Stimulated activated CD4-positive, alpha-beta T cell treated with anti-CD3 and anti-CD28 coated beads, Interleukin-2, amount 100 ng/mL, for 4 hours (primary cell): ENCODE measurements at regions not wholly inside any gene's neighbourhood (a gene's known extent, or its start where the extent isn't known, plus 50 kb on each side); places are given as distances from the start of the nearest gene placed in this dataset.

Experiments used
- DNase-seq: peaks from one replicate; pipeline ENCODE4 v3.0.0-alpha.2; 2020; ENCODE audit warnings: low read depth

DNA sequence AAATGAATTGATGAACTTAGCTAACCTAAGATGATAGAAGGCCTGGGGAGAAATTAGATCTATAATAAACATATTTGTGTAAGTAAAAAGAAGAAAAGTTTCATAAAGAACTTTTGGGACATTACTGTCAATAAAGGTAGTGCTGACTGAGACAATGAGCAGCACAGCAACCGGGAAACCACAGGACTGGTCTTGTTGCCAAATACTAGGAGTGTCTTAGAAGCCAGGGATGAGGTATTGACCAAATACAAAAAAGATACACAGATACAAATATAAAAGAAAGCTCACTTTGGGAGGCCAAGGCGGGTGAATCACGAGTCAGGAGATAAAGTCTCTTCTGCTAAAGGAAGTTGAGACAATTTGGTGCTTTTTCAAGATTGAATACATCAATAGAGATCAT is 362.4 kb upstream of the ZNF385D start:
- DNase-seq, result no peak

DNA sequence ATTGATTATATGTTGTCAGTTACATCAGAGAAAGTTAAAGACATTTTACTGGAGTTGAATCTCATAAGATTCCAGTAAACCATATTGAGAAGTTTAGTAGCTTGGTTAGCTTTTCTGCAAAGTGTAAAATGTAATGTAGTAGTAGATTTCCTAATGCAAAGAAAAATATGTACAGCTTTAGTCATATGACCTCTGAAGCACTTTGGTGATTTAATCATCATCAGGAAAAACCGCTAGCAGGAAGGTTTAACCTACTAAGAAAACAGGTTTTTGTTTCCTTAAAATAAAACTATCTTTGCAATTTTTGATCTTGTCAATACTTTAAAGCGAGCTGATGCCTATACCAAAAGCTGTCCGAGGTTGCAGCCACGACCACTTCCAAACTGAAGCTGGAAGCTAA is 364.6 kb upstream of the ZNF385D start:
- DNase-seq, result no peak

DNA sequence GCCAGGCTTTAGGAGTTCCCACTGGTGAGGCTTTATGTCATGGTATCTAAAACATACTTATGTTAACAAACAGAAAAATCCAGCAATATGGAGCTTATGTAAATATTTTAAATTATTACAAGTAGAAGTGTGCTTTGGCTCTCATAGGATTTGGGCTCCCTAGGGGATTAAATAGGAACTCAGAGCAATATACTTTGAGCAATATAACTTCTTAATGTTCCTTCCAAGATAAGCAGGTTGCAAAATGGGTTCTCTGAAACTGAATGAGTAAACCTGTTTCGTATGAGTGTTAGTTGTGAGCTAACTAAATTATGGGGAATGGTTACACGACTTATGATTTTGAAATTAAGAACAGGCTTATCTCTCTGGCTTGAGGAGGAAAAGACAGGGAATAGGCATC is 366.1 kb upstream of the ZNF385D start:
- DNase-seq, result no peak

DNA sequence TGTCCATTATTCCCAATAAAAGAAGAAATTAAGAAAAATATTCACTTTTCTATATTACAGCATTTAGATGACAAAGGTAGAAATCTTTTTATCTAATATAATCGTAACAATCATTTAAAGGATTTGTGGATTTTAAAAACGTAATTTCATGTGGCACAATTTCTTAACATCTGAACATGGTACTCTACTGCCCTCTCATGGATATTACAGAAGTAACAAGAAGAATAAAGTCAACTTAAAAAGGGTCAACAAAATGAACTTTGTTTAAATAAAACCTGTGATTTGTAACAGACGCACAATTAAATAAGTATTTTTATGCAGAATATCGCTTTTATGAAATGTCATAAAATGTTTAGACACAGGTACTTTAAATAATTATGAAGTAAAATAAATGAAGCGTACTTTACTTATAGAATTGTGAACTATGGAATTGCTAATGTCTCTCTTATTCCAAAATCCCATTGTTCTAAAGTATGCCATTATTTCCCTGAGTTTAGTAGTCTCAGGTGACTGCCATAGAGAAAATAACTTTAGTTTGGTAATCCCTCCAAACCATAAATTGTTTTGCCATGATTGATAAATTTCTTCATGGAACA is 366.8 kb upstream of the ZNF385D start:
- no peak for DNase-seq

DNA sequence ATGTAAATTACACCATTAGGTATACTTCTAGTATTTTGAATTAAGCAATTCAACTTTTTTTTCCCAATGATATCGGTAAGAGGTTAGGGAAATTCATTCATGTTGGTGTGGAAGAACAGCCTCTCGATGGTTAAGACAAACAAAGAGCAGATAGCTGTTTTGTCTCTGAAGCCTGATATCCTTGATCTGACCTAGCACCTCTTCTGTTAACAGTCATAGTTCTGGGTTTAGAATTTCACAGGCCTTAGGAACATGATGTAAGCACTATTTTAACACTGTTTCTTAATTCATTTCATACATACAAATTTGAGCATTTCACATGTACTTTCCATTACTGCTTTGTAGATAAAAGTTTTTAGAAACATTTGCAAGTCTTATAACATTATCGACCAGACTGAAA is 367.5 kb upstream of the ZNF385D start:
- no peak for DNase-seq

DNA sequence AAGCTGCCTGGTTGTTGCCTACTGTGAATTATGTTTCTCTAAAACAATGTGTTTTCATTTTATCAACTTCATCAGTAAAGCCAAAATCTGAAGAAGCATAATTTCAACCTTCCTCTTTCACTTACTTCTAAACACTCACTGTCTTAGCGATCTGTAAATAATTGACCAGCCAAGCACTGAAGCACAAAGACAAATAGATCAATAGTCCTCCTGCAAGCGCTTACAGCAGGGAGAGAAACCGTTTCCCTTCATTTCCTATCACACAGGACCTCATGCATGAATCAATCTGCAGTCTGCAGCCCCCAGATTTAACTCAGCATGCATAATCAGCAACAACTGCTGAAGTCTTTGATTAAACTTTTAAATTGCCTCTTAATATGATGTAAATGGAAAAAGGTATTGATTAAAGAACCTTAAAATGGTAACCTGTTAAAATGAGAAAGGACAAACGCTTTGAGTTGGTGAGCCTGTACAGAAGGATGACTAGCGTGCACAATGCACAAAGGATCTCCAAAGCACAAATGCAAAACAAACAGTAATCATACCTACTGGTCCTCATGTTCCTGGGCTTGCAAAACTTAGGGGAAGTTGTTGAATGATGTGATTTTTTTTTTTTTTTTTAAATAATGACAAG is 370.2 kb upstream of the ZNF385D start:
- no peak for DNase-seq

DNA sequence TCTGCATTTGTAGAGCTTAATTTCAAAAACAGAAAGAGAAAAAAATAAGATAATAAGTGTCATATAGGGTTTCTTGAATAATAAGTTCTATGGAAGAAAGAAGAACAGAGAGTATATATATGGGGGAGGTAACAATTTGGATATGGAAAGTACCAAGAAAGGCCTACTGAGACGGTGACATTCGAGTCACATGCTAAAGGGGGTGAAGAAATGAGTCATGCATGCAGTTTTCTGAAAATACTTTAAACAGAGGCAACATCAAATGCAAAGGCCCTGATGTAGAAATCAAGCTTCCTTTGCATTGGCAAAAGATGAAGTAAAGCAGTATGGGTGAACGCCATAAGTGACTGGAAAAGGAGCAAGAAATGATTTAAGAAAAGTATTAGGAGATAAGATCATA is 371.6 kb upstream of the ZNF385D start:
- DNase-seq, result no peak

DNA sequence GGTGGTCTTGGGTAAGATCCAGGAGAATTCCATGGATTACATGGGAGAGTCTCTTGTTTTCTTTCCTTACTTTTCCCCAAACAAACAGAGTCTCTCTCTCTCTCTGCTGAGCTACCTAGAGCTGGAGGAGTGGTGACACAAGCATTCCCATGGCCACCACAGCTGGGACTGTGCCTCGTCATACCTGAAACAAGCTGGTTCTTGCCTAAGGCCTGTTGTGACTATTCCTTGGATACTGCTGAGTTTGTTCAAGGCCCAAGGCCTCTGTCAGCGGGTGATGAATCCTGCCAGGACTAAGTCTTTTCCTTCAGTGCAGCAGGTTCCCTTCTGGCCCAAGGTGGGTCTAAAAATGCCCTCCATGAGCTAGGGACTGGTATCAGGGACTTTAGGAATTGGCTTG is 378.1 kb upstream of the ZNF385D start:
- no peak for DNase-seq

DNA sequence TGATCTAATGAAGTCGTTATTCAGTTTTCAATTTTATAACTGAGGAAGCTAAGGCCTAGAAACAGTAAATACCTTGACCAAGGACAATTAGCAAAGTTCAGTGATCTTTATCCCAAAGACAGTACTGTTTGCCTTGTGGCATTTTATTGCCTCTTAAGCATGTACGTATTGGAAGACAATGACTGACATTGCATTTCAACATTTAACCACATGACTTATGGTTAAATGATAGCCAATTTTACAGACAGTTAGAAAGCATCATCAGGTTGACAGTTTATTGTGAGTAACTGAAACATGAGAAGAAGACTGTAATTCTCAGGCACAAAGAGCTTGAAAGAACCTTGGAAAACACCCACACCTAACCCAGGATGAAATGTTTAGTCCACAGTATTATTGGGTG is 390.8 kb upstream of the ZNF385D start:
- DNase-seq, result no peak

DNA sequence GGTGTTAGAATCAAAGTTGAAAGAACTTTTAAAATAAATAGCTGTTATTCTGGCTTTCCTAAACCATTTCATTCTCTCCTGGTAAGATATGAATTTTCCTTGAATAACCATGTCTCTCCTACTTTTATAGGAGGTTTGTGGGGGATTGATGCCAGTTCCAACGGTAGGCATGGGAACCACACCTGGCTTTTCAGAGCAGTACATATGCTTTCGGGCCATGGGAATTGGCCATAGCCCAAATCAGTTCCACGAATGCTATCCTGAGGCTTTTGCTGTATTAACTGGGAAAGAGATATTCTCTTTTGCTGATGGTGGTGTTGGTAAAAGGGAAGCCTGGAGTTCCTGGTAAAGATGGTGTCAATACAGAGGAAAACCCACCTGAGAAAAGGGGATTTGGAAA is 396.2 kb upstream of the ZNF385D start:
- DNase-seq, result no peak

DNA sequence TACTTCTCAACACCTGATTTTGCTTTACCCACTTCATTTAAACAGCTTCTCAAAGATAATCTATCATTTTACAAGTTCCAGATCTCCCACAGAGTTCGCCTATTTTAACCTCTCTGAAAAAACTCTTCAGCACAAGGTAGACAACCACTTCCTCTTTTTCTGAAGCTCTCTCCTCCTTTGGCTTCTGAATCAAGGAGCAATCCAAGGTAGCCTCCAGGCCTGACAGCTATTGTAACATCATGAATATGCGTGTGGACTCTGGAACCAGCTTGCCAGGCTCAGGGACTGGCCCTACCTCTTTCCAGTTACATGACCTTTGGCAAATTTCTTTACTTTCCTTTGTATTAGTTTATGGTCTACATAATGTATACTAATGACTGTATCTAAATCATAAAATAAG is 405.9 kb upstream of the ZNF385D start:
- no peak for DNase-seq

DNA sequence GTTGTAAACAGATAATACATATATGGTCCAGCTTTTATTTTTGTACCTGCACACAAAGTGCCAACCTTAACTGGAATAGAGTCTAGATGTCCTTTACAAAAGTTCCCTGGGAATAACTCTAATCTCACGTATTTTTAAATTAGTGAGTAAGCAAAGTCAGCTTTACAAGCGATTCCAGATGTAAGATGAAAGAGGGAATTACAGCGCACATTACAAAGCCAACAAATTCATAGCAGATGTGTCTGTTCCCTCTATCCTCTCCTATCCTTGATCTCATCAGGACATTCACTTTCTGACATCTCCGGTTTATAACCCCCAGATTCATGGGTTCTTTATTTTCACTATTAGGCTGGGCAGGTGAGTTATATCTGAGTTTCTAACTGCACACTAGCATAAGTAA is 406.8 kb upstream of the ZNF385D start:
- DNase-seq, result no peak

DNA sequence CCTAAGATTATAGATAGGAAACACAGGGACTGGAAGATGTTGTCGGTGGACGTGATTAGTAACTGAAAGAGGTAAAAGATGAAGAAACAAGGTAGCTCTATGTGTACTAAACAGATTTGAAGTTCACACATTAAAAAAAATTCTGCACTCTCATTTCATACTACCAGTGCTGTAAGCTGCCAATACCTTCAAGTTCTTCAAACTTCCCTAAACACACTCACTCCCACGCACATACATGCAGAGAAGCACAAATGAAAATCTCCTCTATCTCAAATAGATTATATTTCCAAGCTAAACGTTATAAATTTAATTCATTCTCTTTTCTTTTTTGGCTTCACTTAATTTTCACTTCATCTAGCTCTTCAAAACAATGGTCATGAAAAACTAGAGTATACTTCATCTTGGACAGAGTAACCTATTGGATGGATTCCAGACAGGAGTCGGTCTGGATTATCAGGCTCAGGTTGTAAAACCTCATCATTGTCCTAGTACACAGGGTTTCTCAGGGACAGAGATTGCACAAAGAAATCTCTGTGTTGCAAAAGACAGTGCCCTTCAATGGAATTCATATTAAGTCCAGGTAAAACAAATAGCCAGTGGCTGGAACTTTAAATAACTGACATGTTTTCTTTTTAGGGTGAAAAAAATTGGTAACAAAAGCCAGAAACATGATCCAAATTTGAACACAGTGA is 408.1 kb upstream of the ZNF385D start:
- no peak for DNase-seq

DNA sequence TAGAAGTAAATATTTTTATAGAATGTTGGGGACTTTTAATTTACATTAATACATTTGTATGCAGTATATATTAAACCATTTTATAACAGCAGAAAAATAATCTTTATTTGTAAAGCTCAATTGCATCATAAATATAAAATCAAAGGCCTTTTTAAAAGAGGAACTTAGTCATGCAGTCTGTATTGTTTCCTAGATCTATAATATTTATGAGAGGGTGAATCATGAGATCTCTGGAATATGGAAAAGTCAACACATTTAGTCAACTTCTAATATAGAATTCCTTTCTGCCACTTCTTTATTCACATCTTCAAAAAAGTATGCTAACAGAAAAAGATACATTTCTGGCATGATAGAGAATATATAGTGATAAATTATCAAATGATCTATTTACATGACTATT is 410.3 kb upstream of the ZNF385D start:
- no peak for DNase-seq

DNA sequence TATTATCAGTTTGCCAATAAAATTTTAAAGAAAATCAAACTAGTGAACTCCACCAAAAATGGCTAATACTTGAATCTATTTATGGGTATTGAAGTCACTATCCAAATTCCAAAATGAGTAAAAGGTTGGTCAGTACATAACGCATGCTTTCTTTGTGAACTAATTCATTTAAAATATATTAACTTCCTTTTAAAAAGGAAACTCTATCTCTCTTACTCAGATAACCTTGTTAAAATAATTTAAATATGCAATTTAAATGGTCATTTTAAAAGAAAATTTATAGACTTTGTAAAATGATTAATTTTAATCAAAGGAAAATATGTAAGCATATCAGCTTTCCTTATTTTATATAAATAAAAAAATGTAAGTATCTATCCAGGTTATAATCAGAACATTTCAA is 419.4 kb upstream of the ZNF385D start:
- no peak for DNase-seq

DNA sequence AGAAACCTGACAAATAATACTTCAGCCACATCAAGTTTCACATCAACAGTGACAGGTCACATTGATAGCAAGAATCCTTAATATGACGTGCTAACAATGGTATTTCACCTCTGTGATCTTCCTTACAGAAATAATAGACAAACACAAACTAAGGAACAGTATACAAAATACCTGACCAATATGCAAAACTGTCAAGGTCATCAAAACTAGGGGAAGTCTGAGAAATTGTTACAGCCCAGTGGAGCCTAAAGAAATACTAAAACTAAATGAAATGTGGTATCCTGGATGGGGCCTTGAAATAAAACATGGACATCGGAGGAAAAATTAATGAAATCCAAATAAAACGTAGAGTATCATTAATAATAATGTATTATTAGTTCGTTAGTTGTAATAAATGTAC is 422.0 kb upstream of the ZNF385D start:
- no peak for DNase-seq

DNA sequence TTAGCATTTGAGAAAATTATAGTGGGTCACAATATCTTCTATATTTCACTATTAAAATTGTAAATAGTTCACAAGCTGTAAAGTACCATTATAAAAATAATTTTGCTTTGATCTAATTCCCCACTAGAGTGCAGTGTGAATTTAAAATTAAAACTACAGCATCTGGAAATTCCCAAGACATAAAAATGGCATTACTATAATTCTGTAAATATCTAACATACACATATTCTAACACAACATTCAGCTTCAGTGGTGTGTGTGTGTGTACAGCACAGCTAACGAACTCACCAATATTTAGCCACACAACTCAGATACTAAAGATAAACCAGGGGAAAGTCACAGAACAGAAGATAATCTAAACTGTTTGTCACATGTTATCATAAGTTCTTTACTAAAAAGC is 424.9 kb upstream of the ZNF385D start:
- no peak for DNase-seq

DNA sequence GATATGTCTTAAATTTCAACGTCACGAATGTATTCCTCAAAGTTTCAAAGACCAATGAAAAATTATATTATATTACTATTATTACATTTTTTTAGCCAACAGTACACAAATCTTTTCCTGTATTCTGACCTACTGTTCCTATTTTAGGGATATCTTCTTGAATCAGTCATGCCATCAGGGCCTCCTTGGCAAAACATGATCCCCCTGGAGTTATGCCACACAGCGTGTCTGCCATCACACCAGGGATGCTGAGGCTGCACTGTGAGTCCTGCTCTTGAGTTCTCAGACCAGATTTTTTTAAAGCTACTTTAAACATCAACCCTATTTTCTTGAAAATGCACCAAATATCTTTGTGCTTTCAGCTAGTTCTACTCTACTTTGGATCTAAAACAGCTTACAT is 425.9 kb upstream of the ZNF385D start:
- no peak for DNase-seq

DNA sequence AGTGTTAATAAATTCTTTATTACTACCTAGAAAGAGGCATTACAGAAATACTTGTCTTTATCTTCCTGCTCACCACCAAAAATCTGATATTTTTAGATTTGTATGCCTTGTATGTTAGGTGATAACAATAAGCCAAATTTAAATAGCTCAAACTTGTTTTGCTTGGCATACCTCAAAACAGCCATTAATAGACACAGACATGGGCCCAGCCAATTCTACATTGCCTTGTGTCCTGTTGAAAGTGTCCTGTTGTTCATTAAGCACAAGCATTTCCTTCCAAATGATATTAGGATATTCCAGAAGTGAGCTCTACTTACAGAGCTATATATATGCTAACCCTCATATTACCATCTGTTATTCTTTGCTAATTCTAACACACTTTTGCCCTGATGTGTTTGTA is 438.6 kb upstream of the ZNF385D start:
- no peak for DNase-seq

DNA sequence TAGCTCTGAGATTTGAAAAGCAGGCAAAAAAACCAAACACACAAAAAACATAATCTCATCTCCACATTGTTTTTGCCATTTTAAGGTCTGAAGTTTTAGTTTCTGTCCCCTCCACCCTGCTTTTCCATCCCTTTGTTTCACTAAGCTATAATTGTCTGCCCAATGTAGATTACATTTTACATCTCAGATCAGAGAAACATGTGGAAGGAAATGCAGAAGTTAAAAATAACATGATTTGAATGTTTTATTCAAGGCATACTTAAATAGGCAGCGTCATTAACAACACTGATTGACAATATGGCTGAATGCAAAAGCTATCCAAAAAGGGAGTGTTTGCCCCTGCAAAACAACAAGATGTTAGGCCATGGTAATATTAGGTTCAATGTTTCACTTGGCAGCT is 448.1 kb upstream of the ZNF385D start:
- DNase-seq, result no peak

DNA sequence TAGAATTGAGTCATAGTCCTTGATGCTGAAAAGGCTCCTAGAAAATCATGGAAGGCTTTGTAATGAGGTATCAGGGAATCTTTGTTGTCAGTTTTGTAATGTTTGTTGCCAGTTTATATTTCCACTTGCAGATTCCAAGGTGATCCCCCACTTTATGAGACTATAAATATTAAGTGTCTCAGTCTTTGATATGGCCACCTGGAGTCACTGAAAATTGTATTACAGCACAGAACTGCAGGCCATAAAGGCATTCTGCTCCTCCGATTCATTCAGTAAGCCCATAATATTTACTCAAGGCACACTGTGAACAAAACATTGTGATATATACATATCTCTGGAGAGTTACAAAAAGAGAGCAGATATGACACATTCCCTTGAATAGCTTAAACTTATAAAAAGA is 457.8 kb upstream of the ZNF385D start:
- DNase-seq, result no peak

DNA sequence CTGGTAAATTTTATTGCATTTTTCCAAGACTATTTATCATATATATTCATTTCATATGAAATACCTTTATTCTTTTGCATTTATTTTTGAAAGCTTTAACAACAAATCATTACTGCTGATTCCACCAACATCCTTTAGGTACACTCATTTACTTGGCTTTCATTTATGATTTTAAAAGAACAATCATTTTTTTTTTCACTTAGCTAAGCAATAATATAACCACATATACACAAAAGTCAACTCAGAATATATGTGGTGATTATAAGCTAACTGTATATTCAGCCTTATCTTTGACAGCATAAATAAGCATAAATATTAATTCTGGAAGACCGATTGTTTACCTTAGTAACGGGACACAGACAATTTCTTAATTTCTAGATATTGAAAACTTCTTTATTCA is 458.6 kb upstream of the ZNF385D start:
- no peak for DNase-seq

DNA sequence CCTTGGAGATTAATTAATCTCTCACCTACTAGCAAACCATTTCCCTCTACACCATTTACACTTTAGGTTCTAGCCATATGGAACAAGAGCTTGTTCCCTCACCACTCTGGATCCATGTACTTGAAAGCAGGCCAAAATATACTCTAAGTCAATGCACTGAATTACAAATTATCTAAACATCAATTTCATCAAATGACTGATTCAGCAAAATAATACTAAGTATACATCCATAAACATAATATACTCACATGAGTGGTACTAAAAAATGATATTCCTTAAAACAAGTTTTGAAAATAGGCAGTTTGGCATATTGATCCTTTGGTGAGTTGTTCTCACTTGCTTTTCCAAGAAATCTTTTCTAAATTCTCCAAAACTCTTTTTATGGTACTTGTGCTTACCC is 459.7 kb upstream of the ZNF385D start:
- DNase-seq, result no peak

DNA sequence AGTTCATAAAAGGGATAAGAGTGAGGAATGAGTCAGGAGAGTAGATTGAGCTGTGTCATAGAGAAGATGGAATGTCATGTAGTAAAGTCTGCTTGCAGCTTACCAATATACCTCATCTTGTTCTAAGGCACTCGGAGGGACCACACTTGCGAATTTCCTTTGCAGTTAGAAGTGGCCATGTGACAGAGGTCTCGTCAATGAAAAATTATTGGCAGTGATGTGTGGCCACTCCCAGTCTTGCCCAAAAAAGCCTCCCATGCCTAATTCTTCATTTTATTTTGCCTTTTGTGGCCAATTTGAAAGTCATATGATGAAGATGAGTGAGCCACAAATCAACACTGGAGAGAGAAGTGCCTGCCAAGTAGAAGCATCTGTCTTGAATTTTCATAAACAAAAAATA is 465.6 kb upstream of the ZNF385D start:
- DNase-seq, result no peak
